NCI-H1092 (cell line): ENCODE measurements at regions not wholly inside any gene's neighbourhood (a gene's known extent, or its start where the extent isn't known, plus 50 kb on each side); places are given as distances from the start of the nearest gene placed in this dataset.

Experiments
- DNase-seq: peaks from one replicate; lab custom pipeline; 2025; lab: John Stamatoyannopoulos, UW

GRCh38 chr5:3825531-3826451 lies 230.2 kb downstream of the IRX1 start:
- DNase-seq: no peak

GRCh38 chr5:3827624-3828023 lies 232.0 kb downstream of the IRX1 start:
- no peak for DNase-seq

GRCh38 chr5:3828761-3829160 lies 233.1 kb downstream of the IRX1 start:
- DNase-seq: no peak

- DNase-seq: no peak
Measured at GRCh38 chr5:3833566-3833965, 237.9 kb downstream of the IRX1 start.

- no peak for DNase-seq
Measured at GRCh38 chr5:3835811-3836210, 240.2 kb downstream of the IRX1 start.

DNA sequence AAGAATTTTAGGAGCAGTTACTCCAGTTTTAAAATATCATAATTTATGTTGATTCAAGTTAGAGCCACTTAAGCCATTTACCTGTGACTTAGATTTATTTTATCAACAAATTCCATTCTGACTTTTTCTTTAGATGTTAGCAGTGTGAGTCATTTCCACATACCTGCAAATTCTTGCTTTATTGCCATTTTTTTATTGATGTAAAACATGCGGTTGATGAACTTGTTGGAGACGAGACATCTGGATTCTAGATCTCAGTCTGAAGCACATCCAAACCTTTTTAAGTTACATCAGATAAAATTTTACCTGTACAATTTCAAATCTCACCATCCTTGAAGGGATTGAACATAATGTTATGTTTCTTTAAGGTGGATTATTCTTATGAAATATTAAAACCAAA lies 240.9 kb downstream of the IRX1 start:
- DNase-seq: no peak

DNA sequence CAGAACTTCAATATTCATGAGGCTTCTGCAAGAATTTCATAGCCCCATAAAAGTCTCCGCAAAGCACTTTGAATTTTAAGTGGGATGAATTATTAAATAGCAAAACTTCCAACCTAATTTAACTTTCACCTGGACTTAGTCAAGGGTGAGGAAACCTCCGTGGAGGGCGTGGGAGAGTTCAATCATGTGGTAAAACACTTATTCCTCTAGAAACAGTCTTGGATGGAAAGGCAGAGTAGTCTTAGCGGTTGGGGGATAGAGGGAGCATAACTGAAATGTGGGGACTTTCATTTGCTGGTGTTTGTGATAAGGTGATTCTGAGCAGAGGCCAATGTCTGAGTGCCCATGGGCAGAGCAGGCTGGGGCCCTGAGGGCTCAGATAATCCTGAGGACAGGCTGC lies 241.9 kb downstream of the IRX1 start:
- DNase-seq: no peak

DNA sequence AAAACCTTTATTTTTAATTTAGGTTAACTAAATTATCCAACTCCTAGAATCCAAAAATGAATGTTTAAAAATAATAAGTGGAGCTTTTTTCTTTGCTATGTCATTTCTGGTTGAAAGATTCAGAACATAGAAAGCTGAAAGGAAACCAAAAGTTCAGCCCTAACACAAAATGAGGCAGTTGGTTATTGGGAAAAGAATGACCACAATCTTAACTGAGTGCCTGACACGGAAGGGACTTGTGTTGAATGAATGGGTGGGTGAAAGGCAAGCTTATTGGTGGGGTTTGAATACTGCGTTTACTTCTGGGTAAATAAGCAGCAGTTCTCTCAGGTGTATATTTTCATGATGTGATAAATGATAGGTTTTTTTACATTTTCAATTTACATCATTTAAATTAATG lies 243.5 kb downstream of the IRX1 start:
- no peak for DNase-seq

DNA sequence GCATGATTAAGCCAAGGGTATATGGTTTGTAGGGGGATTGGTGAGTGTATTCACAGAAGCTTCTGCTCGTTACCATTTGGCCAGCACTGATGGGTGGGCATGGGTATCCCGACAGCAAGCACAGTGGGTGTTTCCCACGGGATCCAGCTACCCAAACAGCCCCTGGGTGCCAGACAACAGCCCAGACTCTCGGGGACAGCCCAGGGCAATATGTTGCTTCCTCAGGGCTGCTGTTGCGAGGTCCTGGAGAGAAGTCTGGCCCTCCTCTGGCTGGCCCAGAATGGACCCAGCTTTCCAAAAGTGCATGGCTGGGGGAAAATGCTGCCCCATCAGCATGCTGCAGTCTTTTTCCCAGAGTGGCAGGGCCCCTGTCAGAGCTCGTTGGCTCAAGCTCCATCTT lies 247.0 kb downstream of the IRX1 start:
- no peak for DNase-seq

DNA sequence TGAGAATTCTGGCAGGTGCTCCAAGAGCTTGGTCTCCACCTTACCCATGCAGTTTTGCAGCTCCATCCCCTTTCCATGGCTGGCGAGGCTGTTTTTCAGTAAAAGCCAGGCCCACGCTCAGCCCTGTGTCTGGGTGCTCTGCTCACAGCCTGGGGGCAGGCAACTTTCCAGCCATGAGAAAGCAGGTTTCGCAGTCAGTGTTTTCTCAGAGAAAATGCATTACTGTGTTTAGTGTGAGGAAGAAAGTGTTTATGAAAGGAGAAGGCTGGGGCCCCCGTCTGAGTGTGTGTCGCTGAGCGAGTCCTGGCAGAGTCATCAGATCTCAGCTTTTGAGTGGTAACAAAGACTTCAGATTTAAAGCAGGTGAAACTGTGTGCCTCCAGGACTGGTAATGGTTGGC lies 248.1 kb downstream of the IRX1 start:
- DNase-seq: no peak

GRCh38 chr5:3844266-3844665 lies 248.6 kb downstream of the IRX1 start:
- DNase-seq: no peak

DNA sequence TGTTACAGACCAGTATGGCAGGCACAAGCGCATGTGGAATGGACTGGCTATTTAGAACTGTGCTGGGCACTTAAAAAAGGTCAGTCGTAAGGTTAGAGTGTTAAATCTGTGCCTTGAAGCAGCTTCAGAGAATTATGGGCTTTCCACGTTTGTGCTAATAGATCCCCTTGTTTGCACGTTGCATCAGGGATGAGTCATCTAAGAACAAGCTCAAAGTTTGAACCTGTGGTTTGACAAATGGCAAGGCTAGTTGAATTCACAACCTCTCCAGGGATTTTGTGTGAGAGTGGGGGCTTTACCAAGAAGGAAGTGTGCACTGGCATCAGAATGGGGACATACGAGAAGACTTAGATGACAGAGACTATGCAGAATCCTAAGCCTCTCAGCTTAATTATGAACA lies 249.6 kb downstream of the IRX1 start:
- no peak for DNase-seq

- no peak for DNase-seq
Measured at GRCh38 chr5:3852161-3852916, 256.7 kb downstream of the IRX1 start.

- no peak for DNase-seq
Measured at GRCh38 chr5:3853362-3853761, 257.7 kb downstream of the IRX1 start.

GRCh38 chr5:3854188-3854821 lies 258.7 kb downstream of the IRX1 start:
- no peak for DNase-seq

DNA sequence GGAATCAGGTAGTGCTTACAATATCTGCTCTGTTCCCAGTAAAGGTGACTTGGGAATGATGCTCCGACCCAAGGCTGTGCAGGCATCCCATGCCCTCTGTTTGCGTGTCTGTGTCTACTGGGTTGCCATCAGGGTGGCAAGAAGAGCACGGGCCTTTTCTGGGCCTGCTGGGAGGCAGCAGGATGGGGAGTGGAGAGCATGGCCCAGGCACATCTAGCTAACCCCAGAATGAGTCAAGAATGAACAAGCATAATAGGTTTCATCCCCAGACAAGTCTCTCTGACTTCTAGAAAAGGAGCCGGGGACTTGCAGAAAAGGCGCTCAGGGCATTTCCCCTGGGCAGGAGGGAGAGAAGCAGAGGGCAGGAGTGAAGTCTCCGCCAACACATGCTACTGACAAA lies 260.4 kb downstream of the IRX1 start:
- no peak for DNase-seq

GRCh38 chr5:3858524-3858923 lies 262.9 kb downstream of the IRX1 start:
- no peak for DNase-seq

GRCh38 chr5:3862906-3863305 lies 267.3 kb downstream of the IRX1 start:
- no peak for DNase-seq

DNA sequence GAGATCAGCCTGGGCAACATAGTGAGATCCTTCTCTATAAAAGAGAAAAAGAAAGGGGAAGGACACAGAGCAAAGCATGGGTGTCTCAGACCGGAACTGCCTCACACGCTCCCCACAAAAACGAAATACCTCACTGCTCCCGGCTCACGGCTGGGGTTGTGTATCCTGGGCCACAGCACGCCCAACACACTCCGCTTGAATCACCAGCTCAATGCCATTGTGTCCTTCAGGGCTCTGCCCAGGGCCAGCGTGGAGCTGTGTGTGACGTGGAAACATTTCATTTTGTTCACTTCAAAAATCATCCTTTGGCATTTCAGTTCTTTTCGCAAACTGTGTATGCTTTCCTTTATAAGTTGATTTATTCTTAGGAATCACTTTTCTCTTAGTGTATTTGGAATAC lies 279.5 kb downstream of the IRX1 start:
- no peak for DNase-seq

- no peak for DNase-seq
Measured at GRCh38 chr5:3878267-3878666, 282.6 kb downstream of the IRX1 start.

DNA sequence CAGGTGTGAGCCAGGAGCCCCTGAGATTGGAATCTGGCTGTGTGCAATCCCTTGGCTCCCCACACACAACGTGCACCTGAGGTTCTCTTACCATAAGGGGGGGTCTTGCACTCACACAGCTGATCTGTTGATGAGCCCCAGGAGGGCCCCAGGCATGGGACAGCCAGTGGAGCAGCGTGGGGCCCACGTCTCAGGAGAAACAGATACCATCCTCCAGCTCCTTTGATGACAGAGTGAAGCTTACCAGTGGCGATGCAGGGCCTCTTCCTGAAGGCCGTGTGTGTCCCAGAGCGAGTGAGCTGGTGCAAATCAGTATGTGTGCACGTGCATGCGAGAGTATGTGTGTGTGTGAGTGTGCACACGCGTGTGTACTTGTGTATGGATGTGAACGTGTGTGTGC lies 287.4 kb downstream of the IRX1 start:
- DNase-seq: no peak

- no peak for DNase-seq
Measured at GRCh38 chr5:3886524-3887451, 291.2 kb downstream of the IRX1 start.
